Cardiac fibroblast (primary cell): ENCODE measurements at regions not wholly inside any gene's neighbourhood (a gene's known extent, or its start where the extent isn't known, plus 50 kb on each side); places are given as distances from the start of the nearest gene placed in this dataset.

ENCODE experiments used
- DNase-seq, 2 donors: peaks; one replicate each; pipeline versions ENCODE4 v3.0.0 to v3.0.0-alpha.2; 2010; ENCODE audit warnings: low read depth in 2 of 2
- H3K4me3 ChIP-seq, 2 donors: replicated peaks in 1 of 2; 1 replicate in 1 of 2; 2 replicates in 1 of 2; pipeline ENCODE4 v1.5.1; 2011; ENCODE audit warnings: low read depth in 2 of 2, low read length in 2 of 2, mild to moderate bottlenecking in 2 of 2, moderate library complexity in 1 of 2
- CTCF ChIP-seq: IDR thresholded peaks from one replicate; pipeline ENCODE4 v1.5.1; 2011; ENCODE audit warnings: low read depth, mild to moderate bottlenecking, low read length, inconsistent platforms

- H3K4me3 ChIP-seq = no peak overlapping the region
- DNase-seq = no peak
- no peak for TF ChIP-seq CTCF
Observed at GRCh38 chr3:43951813-43952212, 261.1 kb downstream of the ABHD5 start.

- no peak for DNase-seq
- no peak for TF ChIP-seq CTCF
- no peak overlapping the region for H3K4me3 ChIP-seq
Observed at GRCh38 chr3:43953380-43953779, 262.6 kb downstream of the ABHD5 start.

- peak; percentile 29 to 73 for DNase-seq
- TF ChIP-seq CTCF = no peak
- no peak overlapping the region for H3K4me3 ChIP-seq
Observed at GRCh38 chr3:43953814-43954692, 263.3 kb downstream of the ABHD5 start.

GRCh38 chr3:43956945-43957344, 266.2 kb downstream of the ABHD5 start:
- TF ChIP-seq CTCF = no peak
- no peak for DNase-seq
- H3K4me3 ChIP-seq = no peak overlapping the region

- no peak overlapping the region for H3K4me3 ChIP-seq
- DNase-seq = no peak
- no peak for TF ChIP-seq CTCF
Observed at GRCh38 chr3:43957553-43957952, 266.8 kb downstream of the ABHD5 start.

GRCh38 chr3:43958005-43958770, 267.4 kb downstream of the ABHD5 start:
- no peak for TF ChIP-seq CTCF
- H3K4me3 ChIP-seq = no peak overlapping the region
- peak in 1 of 2 donors; percentile 6 for DNase-seq
